ENCODE measurements at regions not wholly inside any gene's neighbourhood (a gene's known extent, or its start where the extent isn't known, plus 50 kb on each side); places are given as distances from the start of the nearest gene placed in this dataset.

DNA sequence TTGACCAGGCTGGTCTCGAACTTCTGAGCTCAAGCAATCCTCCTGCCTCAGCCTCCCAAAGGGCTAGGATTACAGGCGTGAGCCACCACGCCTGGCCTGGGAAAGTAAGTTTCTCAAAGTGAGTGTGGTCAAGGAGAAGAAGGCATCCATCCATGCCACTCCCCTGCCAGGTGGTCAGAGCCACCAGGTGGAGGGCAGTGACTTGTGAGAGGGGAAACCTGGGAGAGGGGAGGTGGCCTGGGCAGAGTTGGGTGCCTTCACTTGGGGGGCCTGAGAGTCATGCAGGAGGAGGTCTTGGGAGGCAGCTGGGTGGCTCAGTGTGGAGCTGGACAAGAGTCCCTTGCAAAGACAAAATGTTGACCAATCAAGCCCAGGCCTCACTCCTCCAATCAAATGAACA is 470.0 kb downstream of the MATN1 start:
- TF ChIP-seq, protein P1, sequence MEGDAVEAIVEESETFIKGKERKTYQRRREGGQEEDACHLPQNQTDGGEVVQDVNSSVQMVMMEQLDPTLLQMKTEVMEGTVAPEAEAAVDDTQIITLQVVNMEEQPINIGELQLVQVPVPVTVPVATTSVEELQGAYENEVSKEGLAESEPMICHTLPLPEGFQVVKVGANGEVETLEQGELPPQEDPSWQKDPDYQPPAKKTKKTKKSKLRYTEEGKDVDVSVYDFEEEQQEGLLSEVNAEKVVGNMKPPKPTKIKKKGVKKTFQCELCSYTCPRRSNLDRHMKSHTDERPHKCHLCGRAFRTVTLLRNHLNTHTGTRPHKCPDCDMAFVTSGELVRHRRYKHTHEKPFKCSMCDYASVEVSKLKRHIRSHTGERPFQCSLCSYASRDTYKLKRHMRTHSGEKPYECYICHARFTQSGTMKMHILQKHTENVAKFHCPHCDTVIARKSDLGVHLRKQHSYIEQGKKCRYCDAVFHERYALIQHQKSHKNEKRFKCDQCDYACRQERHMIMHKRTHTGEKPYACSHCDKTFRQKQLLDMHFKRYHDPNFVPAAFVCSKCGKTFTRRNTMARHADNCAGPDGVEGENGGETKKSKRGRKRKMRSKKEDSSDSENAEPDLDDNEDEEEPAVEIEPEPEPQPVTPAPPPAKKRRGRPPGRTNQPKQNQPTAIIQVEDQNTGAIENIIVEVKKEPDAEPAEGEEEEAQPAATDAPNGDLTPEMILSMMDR (IDR thresholded peaks at IDR 0.05), result no peak
- no peak for TF ChIP-seq EZH2 (IDR thresholded peaks at IDR 0.05)

All from neural progenitor cell (in vitro differentiated cells).